ENCODE measurements at regions not wholly inside any gene's neighbourhood (a gene's known extent, or its start where the extent isn't known, plus 50 kb on each side); places are given as distances from the start of the nearest gene placed in this dataset.
"Not testable (repeated sequence)": the region's sequence is repeated elsewhere in the genome, so short reads cannot be mapped to it uniquely, and the experiment has no call there.

- in situ Hi-C loops (cut with MboI; ENCODE audit: low sequenced_read_pairs): no loop called here
- Histone ChIP-seq H3K36me3 (replicated peaks) (no peaks in the 10 kb centered on the region), H3K4me1 (no peaks in the 10 kb centered on the region), H3K9me3 (no peaks in the 10 kb centered on the region), H3K4me3 (no peak overlapping the region), H3K27me3 (ENCODE audit: low read depth) (no peaks in the 10 kb centered on the region)
- DNase-seq (ENCODE audit: low spot score in 2 of 2): no peak
Observed at GRCh38 chr1:60924964-60925798, 157.2 kb upstream of the NFIA start.

- no peaks in the 10 kb centered on the region for H3K9me3 ChIP-seq
- no peaks in the 10 kb centered on the region for H3K4me1 ChIP-seq
- no peak overlapping the region for H3K4me3 ChIP-seq
- in situ Hi-C loops (cut with MboI; ENCODE audit: low sequenced_read_pairs): no loop called here
- H3K27me3 ChIP-seq (ENCODE audit: low read depth): no peaks in the 10 kb centered on the region
- DNase-seq (ENCODE audit: low spot score in 2 of 2): no peak
- H3K36me3 ChIP-seq (replicated peaks): no peaks in the 10 kb centered on the region
Observed at GRCh38 chr1:60924165-60924564, 158.2 kb upstream of the NFIA start.

GRCh38 chr1:60923389-60924087, 158.8 kb upstream of the NFIA start:
- H3K27me3 ChIP-seq (ENCODE audit: low read depth): no peaks in the 10 kb centered on the region
- H3K9me3 ChIP-seq: no peaks in the 10 kb centered on the region
- DNase-seq (ENCODE audit: low spot score in 2 of 2): no peak
- H3K4me3 ChIP-seq: no peak overlapping the region
- in situ Hi-C loops (cut with MboI; ENCODE audit: low sequenced_read_pairs): no loop called here
- H3K4me1 ChIP-seq: no peaks in the 10 kb centered on the region
- no peaks in the 10 kb centered on the region for H3K36me3 ChIP-seq (replicated peaks)

GRCh38 chr1:60922304-60922703, 160.1 kb upstream of the NFIA start:
- no peaks in the 10 kb centered on the region for H3K36me3 ChIP-seq (replicated peaks)
- H3K9me3 ChIP-seq: no peaks in the 10 kb centered on the region
- no peak overlapping the region for H3K4me3 ChIP-seq
- no peaks in the 10 kb centered on the region for H3K27me3 ChIP-seq (ENCODE audit: low read depth)
- H3K4me1 ChIP-seq: no peaks in the 10 kb centered on the region
- DNase-seq (ENCODE audit: low spot score in 2 of 2): no peak
- in situ Hi-C loops (cut with MboI; ENCODE audit: low sequenced_read_pairs): no loop called here

GRCh38 chr1:60921175-60921574, 161.2 kb upstream of the NFIA start:
- no peaks in the 10 kb centered on the region for H3K4me1 ChIP-seq
- H3K9me3 ChIP-seq: no peaks in the 10 kb centered on the region
- in situ Hi-C loops (cut with MboI; ENCODE audit: low sequenced_read_pairs): no loop called here
- no peaks in the 10 kb centered on the region for H3K36me3 ChIP-seq (replicated peaks)
- no peak overlapping the region for H3K4me3 ChIP-seq
- H3K27me3 ChIP-seq (ENCODE audit: low read depth): no peaks in the 10 kb centered on the region
- DNase-seq (ENCODE audit: low spot score in 2 of 2): no peak

GRCh38 chr1:60920561-60920960, 161.8 kb upstream of the NFIA start:
- Histone ChIP-seq H3K4me1 (no peaks in the 10 kb centered on the region), H3K9me3 (no peaks in the 10 kb centered on the region), H3K4me3 (no peak overlapping the region), H3K36me3 (replicated peaks) (no peaks in the 10 kb centered on the region), H3K27me3 (ENCODE audit: low read depth) (no peaks in the 10 kb centered on the region)
- in situ Hi-C loops (cut with MboI; ENCODE audit: low sequenced_read_pairs): no loop called here
- DNase-seq (ENCODE audit: low spot score in 2 of 2): no peak

- H3K27me3 ChIP-seq (ENCODE audit: low read depth): no peaks in the 10 kb centered on the region
- no peak overlapping the region for H3K4me3 ChIP-seq
- in situ Hi-C loops (cut with MboI; ENCODE audit: low sequenced_read_pairs): no loop called here
- H3K4me1 ChIP-seq: no peaks in the 10 kb centered on the region
- H3K9me3 ChIP-seq: no peaks in the 10 kb centered on the region
- no peak for DNase-seq (ENCODE audit: low spot score in 2 of 2)
- no peaks in the 10 kb centered on the region for H3K36me3 ChIP-seq (replicated peaks)
Observed at GRCh38 chr1:60918867-60919266, 163.5 kb upstream of the NFIA start.

- no peak overlapping the region for H3K4me3 ChIP-seq
- H3K27me3 ChIP-seq (ENCODE audit: low read depth): no peaks in the 10 kb centered on the region
- no peaks in the 10 kb centered on the region for H3K9me3 ChIP-seq
- in situ Hi-C loops (cut with MboI; ENCODE audit: low sequenced_read_pairs): no loop called here
- no peaks in the 10 kb centered on the region for H3K4me1 ChIP-seq
- DNase-seq (ENCODE audit: low spot score in 2 of 2): no peak
- H3K36me3 ChIP-seq (replicated peaks): no peaks in the 10 kb centered on the region
Observed at GRCh38 chr1:60916906-60917305, 165.5 kb upstream of the NFIA start.

- Histone ChIP-seq H3K4me1 (no peaks in the 10 kb centered on the region), H3K4me3 (no peak overlapping the region), H3K27me3 (ENCODE audit: low read depth) (no peaks in the 10 kb centered on the region), H3K36me3 (replicated peaks) (no peaks in the 10 kb centered on the region), H3K9me3 (no peaks in the 10 kb centered on the region)
- in situ Hi-C loops (cut with MboI; ENCODE audit: low sequenced_read_pairs): no loop called here
- no peak for DNase-seq (ENCODE audit: low spot score in 2 of 2)
Observed at GRCh38 chr1:60916199-60916598, 166.2 kb upstream of the NFIA start.

- Histone ChIP-seq H3K4me1 (no peaks in the 10 kb centered on the region), H3K27me3 (ENCODE audit: low read depth) (no peaks in the 10 kb centered on the region), H3K9me3 (no peaks in the 10 kb centered on the region), H3K4me3 (no peak overlapping the region), H3K36me3 (replicated peaks) (no peaks in the 10 kb centered on the region)
- DNase-seq (ENCODE audit: low spot score in 2 of 2): no peak
- in situ Hi-C loops (cut with MboI; ENCODE audit: low sequenced_read_pairs): no loop called here
Observed at GRCh38 chr1:60915441-60915840, 166.9 kb upstream of the NFIA start.

- no peak overlapping the region for H3K4me3 ChIP-seq
- no peak for DNase-seq (ENCODE audit: low spot score in 2 of 2)
- no peaks in the 10 kb centered on the region for H3K27me3 ChIP-seq (ENCODE audit: low read depth)
- H3K9me3 ChIP-seq: no peaks in the 10 kb centered on the region
- in situ Hi-C loops (cut with MboI; ENCODE audit: low sequenced_read_pairs): no loop called here
- H3K4me1 ChIP-seq: no peaks in the 10 kb centered on the region
- no peaks in the 10 kb centered on the region for H3K36me3 ChIP-seq (replicated peaks)
Observed at GRCh38 chr1:60914982-60915381, 167.4 kb upstream of the NFIA start.

- H3K4me3 ChIP-seq; DNase-seq (ENCODE audit: low spot score in 2 of 2); H3K27me3 ChIP-seq (ENCODE audit: low read depth); H3K4me1 ChIP-seq; in situ Hi-C loops (cut with MboI; ENCODE audit: low sequenced_read_pairs); H3K36me3 ChIP-seq (replicated peaks); H3K9me3 ChIP-seq: not testable (repeated sequence)
Observed at GRCh38 chr1:60913708-60914107, 168.7 kb upstream of the NFIA start.

GRCh38 chr1:60913039-60913438, 169.3 kb upstream of the NFIA start:
- in situ Hi-C loops (cut with MboI; ENCODE audit: low sequenced_read_pairs): no loop called here
- no peaks in the 10 kb centered on the region for H3K36me3 ChIP-seq (replicated peaks)
- DNase-seq (ENCODE audit: low spot score in 2 of 2): no peak
- no peaks in the 10 kb centered on the region for H3K9me3 ChIP-seq
- H3K27me3 ChIP-seq (ENCODE audit: low read depth): no peaks in the 10 kb centered on the region
- H3K4me1 ChIP-seq: no peaks in the 10 kb centered on the region
- no peak overlapping the region for H3K4me3 ChIP-seq

GRCh38 chr1:60911966-60912697, 170.2 kb upstream of the NFIA start:
- H3K9me3 ChIP-seq: no peaks in the 10 kb centered on the region
- in situ Hi-C loops (cut with MboI; ENCODE audit: low sequenced_read_pairs): no loop called here
- no peak for DNase-seq (ENCODE audit: low spot score in 2 of 2)
- no peak overlapping the region for H3K4me3 ChIP-seq
- H3K36me3 ChIP-seq (replicated peaks): no peaks in the 10 kb centered on the region
- H3K4me1 ChIP-seq: no peaks in the 10 kb centered on the region
- H3K27me3 ChIP-seq (ENCODE audit: low read depth): no peaks in the 10 kb centered on the region
